ENCODE measurements at regions not wholly inside any gene's neighbourhood (a gene's known extent, or its start where the extent isn't known, plus 50 kb on each side); places are given as distances from the start of the nearest gene placed in this dataset.

DNA sequence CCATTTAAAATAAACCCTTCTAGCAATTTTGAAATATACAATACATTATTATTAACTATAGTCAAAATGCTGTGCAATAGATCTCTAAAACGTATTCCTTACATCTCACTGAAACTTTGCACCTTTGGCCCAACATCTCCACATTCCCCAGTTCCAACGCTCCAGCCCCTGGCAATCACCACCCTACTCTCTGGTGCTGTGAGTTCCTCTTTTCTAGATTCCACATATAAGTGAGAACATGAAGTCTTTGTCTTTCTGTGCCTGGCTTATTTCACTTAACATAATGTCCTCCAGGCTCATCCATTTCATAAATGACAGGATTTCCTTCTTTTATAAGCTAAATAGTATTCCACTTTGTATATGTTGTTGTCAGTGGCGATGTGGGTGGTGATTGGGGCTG lies 194.7 kb upstream of the RTL1 start:
- no peak for DNase-seq (ENCODE audit: low spot score in 2 of 2)
- no peak for ATAC-seq
- Mint-ChIP-seq H3K9me3 (no peaks in the 10 kb centered on the region), H3K4me3 (no peak overlapping the region), H3K36me3 (no peaks in the 10 kb centered on the region), H3K4me1 (no peaks in the 10 kb centered on the region), H3K27ac (no peak overlapping the region)

DNA sequence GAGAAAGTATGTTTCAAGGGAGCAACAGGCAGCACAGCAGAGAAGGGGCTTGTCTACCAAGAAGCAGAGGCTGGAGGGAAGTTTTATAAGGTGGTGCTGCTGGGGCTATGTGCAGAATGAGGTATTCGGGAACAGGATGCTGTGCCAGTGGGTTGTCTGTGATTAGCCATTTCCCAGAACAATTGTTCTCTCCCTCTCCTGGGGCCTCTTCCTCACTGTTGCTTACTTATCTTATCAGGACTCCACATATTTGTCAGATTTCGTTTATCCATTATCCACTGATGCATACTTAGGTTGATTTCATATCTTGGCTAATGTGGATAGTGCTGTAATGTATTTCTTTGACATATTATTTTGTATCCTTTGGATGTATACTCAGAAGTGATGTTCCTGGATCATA lies 195.1 kb upstream of the RTL1 start:
- DNase-seq (ENCODE audit: low spot score in 2 of 2) (no peak), ATAC-seq (no peak)
- Mint-ChIP-seq H3K36me3 (no peaks in the 10 kb centered on the region), H3K4me3 (no peak overlapping the region), H3K27ac (no peak overlapping the region), H3K4me1 (no peaks in the 10 kb centered on the region), H3K9me3 (no peaks in the 10 kb centered on the region)

DNA sequence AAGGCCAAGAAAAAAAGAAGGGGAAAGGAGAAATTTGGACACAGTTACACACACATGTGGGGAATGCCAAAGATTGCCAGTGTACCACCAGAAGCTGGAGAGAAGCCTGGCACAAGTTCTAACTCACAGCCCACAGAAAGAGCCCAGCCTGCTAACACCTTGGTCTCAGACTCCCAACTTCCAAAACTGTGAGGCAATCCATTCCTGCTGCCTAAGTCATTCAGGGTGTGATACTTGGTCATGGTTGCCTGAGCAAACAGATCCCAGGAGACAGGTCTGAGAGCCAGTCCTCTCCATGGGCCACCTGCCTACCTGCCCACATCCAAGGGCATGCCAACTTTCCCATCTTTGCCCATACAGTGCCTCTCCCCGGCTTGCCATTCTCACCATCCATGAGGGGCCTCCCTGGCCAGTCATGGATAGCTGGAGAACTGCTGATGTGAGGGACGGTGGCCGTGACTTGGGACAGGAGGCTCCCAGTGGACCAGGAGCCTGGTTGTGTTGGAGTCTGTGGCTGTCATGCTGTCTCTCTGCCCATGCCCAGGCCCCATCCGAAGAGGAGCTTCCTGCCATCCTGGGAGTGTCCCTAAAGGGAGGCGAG lies 198.0 kb upstream of the RTL1 start:
- Mint-ChIP-seq H3K9me3 (no peaks in the 10 kb centered on the region), H3K4me3 (no peak overlapping the region), H3K27ac (no peak overlapping the region), H3K4me1 (no peaks in the 10 kb centered on the region), H3K36me3 (no peaks in the 10 kb centered on the region)
- DNase-seq (ENCODE audit: low spot score in 2 of 2), result no peak
- ATAC-seq, result no peak

DNA sequence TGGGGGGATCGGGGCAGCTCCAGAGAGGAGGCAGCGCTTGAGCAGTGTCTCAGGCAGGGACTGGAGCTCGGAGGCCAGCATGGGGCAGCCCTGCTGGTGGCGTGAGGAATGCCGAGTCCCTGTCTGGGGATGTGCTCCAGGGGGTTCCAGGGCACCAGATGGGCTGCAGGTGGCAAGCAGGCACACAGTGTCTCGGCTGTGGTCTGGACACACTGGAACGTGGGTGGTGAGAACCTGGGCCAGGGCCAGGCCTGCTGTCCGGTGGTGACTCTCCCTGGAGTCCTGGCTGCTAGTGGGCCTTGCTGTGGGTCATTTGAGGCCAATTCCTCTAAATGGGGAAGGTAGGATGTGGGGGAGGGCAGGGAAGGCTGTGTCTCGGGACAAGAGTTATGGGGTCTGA lies 199.4 kb upstream of the RTL1 start:
- DNase-seq (ENCODE audit: low spot score in 2 of 2) (no peak), ATAC-seq (no peak)
- Mint-ChIP-seq H3K36me3 (no peaks in the 10 kb centered on the region), H3K4me1 (no peaks in the 10 kb centered on the region), H3K27ac (no peak overlapping the region), H3K9me3 (no peaks in the 10 kb centered on the region), H3K4me3 (no peak overlapping the region)

DNA sequence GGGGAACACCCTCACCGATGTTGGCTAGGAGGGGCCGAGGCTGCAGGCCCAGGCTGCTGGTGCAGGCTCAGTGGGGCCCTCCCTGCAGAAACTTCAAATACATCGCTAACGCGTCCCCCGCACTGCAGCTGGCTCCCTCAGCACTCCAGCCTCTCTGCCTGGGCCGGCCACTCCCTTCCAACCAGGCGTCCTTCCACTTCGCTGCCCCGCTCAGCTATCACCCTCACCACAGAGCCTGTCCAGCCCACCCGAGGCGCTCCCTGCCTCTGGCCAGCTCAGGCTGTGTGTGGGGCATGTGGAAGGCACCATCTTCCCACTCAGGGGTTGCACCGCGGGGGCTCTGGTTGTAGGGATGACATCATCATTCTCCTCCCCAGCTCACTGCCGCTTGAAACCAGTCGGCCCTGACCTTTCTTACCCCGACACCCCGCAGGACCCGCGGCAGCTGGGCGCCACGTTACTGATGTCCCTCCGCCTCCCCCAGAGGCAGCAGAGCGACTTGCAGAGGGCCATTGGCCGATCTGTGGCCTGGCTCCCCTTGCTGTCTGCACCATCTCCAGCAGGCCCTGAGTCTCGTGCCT lies 199.9 kb upstream of the RTL1 start:
- Mint-ChIP-seq H3K4me1 (no peaks in the 10 kb centered on the region), H3K4me3 (no peak overlapping the region), H3K9me3 (no peaks in the 10 kb centered on the region), H3K27ac (no peak overlapping the region), H3K36me3 (no peaks in the 10 kb centered on the region)
- no peak for DNase-seq (ENCODE audit: low spot score in 2 of 2)
- no peak for ATAC-seq

DNA sequence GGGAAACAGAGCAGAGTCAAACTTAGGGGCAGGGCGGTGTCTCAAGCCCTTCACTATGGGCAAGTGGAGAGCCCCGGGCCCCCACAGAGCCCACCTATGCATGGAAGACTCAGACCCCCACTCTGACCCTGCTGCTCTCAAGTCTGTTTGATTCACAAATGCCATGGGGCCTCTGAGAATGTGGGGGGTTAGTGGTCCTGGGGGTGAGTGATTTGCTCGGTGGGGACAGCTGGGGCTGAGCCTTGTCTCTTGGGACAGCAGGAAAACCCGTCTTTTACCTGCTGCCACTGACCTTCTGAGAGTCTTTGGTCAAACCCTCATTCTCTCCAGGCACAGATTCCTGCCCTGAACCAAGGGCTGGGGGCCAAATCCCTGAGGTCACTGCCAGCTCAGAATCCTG lies 201.0 kb upstream of the RTL1 start:
- Mint-ChIP-seq H3K36me3 (no peaks in the 10 kb centered on the region), H3K4me1 (no peaks in the 10 kb centered on the region), H3K4me3 (no peak overlapping the region), H3K9me3 (no peaks in the 10 kb centered on the region), H3K27ac (no peak overlapping the region)
- ATAC-seq (no peak), DNase-seq (ENCODE audit: low spot score in 2 of 2) (no peak)

DNA sequence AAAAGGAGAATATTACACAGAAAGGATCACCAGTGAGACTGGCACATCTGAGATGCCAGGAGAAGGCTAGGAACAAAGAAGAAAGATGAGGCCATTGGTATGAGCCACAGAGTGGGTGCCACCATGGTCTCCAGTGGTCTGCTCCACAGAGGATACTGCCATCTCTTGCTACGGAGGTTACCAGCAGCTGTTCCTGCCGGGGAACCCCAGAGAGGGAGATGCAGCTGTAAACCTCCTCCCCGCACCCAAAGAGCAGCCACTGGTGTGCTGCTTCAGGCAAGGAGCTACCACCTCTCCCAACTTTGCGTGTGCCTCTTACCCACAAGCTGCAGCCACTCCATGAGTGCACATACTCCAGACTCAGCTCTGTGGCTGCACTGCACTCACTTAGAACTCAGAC lies 201.5 kb upstream of the RTL1 start:
- H3K27ac Mint-ChIP-seq, result no peak overlapping the region
- no peak overlapping the region for H3K4me3 Mint-ChIP-seq
- DNase-seq (ENCODE audit: low spot score in 2 of 2) (no peak), ATAC-seq (no peak)
- no peaks in the 10 kb centered on the region for H3K4me1 Mint-ChIP-seq
- no peaks in the 10 kb centered on the region for H3K9me3 Mint-ChIP-seq
- no peaks in the 10 kb centered on the region for H3K36me3 Mint-ChIP-seq

DNA sequence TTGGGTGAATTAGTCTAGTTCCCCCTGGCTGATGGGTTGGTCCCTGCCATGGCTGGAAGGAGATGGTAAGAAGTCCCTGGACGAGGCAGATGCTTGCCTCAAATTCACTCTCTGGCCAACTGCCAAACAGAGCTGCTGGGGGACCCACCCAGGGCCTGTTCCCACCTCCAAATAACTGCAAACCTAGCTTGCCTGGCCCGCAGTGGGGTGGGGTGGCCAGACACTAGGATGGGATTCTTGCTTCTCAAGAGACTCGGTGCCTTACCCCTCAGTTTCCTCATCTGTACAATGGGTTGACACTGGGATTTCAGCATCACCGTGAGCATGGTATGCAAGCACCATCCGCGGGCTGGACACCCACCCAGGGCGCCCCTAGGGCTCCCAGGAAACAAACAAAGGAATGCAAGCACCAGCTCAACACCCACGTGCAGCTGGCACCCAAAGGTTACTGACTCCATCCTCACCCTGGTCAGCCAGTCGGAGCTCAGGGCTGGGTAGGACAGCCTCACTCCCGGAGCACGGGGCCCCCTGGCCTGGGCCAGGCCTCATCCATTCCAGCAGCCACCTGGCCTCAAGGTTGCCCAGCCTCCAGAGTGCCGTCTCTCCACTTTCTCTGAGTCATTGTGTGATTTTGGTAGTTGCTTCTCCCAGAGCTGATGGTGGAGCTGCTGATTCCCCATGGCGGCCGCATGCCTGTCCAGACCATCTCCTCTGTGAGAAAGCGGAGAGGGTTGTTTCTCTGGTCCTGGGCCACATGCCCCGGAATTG lies 205.2 kb upstream of the RTL1 start:
- ATAC-seq (peak; percentile 4), DNase-seq (ENCODE audit: low spot score in 2 of 2) (no peak)
- Mint-ChIP-seq H3K4me3 (no peak overlapping the region), H3K9me3 (no peaks in the 10 kb centered on the region), H3K4me1 (no peaks in the 10 kb centered on the region), H3K27ac (no peak overlapping the region), H3K36me3 (no peaks in the 10 kb centered on the region)

DNA sequence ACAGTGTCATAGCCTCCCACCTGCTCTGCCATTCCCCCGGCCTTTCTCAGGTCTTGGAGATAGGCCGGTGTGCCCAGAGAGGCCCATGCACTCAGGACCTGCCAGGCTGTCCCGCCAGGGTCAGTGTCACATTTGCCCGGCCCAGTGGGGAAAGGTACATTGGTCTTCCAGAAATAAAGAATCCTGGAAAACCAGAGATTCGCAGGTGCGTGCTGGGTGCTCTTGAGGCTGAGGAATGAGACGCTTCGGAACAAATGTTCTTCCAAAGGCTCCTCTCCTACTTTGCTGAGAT lies 205.8 kb upstream of the RTL1 start:
- DNase-seq (ENCODE audit: low spot score in 2 of 2), result no peak
- no peak overlapping the region for H3K27ac Mint-ChIP-seq
- ATAC-seq, result no peak
- no peaks in the 10 kb centered on the region for H3K4me1 Mint-ChIP-seq
- H3K9me3 Mint-ChIP-seq, result no peaks in the 10 kb centered on the region
- no peaks in the 10 kb centered on the region for H3K36me3 Mint-ChIP-seq
- no peak overlapping the region for H3K4me3 Mint-ChIP-seq

DNA sequence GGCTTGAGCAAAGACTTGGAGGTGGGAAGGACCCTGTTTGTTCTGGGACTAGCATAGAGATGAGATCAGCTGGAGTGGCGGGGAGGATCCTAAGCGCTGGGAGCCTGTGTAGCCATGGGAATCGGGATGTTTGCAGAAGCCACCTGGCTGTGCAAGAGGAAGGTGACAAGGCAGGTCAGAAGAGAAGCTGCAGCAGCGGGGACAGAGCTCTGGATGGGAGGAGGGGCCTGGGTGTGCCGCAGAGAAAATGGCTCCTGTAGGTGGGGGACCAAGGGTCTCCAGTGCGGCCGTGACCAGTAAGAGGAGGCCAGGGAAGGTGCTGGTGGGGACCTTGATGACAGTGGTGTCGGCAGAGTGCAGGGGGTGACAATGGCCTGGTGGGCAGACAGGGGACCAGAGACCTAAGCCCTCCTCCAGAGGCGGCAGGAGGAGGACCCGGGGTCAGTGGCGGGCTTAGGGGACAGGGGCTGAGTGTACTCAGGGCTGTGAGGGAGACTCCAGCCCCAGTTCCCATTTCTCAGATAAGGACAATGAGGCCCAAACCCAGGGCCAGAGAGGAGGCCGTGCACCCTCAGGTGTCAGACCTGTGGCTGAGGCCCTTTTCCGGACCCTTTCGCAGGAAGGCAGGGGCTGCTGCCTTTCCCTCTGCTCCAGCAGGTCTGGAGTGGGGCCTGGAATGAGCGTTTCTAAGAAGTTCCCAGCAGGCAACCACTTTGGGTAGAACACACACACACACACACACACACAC lies 206.6 kb upstream of the RTL1 start:
- ATAC-seq (no peak), DNase-seq (ENCODE audit: low spot score in 2 of 2) (no peak)

DNA sequence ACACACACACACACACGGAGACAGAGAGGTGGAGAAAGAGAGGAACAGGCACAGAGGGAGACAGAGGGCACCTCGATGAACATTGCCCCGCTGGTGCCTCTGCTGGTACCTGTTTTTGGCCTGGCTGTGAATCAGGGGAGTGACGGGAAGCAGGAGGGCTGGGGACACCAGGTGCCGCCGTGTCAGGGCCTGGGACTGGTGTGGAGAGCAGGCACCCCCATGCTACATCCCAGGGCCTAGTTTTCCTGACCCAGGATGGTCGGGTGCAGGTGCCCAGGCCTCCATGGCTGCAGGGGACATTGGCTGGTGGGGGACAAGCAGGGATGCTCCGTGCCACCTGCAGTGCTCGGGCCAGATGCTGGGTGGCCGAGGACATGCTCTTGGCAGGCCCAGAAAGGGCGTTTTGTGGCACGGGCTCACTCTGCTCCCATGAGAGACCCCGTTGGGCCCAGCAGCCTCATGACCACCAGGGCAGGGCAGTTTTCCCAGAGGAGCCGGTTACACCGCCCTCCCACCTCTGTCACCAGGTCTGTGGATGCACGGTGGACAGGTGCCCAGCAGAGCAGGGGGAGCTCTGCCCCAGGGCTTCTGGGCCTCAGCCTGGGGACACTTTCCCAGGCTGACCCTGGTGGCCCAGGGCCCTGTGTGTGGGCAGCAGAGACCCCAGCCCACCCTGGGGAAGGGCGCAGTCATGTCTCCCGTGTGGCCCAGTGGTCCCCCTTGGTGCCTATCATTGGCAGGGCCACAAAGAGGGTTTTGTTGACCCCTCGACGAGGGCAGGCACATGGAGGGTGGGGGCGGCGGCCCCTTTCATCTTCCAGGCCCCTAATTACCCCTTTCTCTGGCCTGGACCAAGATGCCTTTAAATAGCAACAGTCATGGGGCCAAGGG lies 207.5 kb upstream of the RTL1 start:
- no peak for ATAC-seq
- no peak overlapping the region for H3K4me3 Mint-ChIP-seq
- no peak overlapping the region for H3K27ac Mint-ChIP-seq
- no peaks in the 10 kb centered on the region for H3K36me3 Mint-ChIP-seq
- no peaks in the 10 kb centered on the region for H3K9me3 Mint-ChIP-seq
- H3K4me1 Mint-ChIP-seq, result no peaks in the 10 kb centered on the region
- no peak for DNase-seq (ENCODE audit: low spot score in 2 of 2)

More for the DNA sequence above, 206.6 kb upstream of the RTL1 start:
- Mint-ChIP-seq H3K4me1 (no peaks in the 10 kb centered on the region), H3K4me3 (no peak overlapping the region), H3K27ac (no peak overlapping the region), H3K9me3 (no peaks in the 10 kb centered on the region), H3K36me3 (no peaks in the 10 kb centered on the region)

DNA sequence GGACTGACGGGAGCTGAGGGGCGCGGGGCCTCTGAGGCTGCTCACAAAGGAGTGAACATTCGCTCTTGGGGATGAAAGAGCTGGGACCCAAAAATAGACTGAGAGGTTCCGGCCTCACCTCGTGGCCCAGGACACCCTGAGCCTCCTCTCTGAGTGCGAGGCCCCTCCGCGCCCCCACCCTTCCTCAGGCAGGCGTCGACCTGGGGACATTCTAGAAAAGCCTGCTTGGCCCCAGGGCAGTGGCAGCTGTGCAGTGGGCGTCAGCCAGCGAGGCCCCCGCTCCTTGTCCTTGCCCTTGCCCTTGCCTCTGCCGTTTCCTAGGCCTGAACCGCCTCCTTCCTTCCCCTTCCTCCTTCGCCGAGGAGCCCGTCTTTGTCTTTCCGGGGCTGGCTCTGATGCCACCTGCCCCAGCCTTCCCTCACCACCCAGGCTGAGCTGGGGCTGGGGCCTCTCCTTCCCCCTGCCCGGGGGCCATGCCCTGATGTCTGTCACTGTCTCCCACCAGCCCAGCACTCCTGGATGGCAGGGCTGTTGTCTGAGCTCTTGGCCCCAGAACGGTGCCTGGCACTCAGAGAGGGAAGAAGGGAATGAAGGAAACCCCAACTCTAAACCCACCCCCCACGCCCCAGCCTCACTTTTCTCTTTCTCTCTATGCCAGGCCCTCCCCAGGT lies 208.2 kb upstream of the RTL1 start:
- ATAC-seq (no peak), DNase-seq (ENCODE audit: low spot score in 2 of 2) (no peak)
- H3K4me1 Mint-ChIP-seq, result no peaks in the 10 kb centered on the region
- no peaks in the 10 kb centered on the region for H3K36me3 Mint-ChIP-seq
- H3K4me3 Mint-ChIP-seq, result no peak overlapping the region
- H3K27ac Mint-ChIP-seq, result no peak overlapping the region
- no peaks in the 10 kb centered on the region for H3K9me3 Mint-ChIP-seq

DNA sequence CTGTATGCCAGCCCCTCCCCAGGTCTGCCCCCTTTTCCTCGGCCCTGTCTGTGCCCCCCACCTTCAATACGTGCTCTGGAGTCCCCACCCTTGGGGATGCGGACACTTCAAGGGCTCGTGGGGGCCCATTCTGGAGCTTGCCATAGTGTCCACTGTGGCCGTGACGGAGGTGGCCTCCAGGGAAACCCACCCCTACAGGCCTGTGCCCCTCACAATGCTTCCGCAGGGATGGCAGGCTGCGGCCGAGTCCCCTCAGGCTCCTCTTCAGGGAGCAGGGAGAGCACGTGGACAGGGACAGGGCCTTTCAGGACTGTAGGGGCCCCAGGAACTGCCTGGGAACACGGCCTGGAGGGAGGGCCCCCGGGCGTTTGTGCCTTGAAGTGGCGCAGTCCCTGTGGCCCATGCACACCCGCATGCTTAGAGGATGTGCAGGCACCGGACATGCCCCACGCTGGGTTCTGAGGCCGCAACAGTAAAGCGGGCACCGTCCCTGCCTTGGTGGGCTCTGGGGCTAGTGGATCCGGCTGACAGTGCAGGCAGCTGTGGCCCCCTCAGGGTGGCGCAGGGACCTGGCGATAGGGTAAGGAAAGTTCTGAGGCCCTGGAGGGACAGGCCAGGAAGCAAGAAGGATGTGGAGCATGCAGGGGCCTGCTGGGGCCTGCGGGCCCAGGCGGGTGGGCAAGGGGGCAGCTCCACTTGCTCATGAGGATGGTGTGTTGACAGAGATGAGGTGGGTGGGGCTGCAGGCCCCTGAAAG lies 209.0 kb upstream of the RTL1 start:
- no peak overlapping the region for H3K4me3 Mint-ChIP-seq
- no peaks in the 10 kb centered on the region for H3K4me1 Mint-ChIP-seq
- no peak overlapping the region for H3K27ac Mint-ChIP-seq
- no peak for ATAC-seq
- no peaks in the 10 kb centered on the region for H3K9me3 Mint-ChIP-seq
- no peak for DNase-seq (ENCODE audit: low spot score in 2 of 2)
- no peaks in the 10 kb centered on the region for H3K36me3 Mint-ChIP-seq

DNA sequence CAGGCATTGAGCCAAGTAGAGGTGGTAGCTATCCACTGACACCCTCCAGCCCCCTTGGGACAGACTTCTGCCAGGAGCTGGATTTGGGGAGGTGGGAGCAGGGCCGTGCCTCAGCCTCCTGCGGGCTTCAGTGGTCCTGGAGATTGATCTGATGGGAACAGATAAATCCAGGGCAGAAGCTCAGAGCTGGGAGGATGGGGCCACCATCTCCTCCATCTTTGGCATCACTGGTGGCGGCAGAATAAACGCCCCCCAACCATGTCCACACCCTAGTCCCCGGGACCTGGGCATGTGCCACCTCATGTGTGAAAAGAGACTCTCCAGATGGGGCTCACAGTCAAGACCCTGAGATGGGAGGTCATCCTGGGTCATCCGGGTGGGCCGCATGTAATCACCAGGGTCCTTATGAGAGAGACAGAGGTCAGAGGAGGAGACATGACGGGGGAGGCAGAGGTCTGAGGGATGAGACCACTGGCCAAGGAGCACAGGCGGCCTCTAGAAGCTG lies 209.6 kb upstream of the RTL1 start:
- ATAC-seq (no peak), DNase-seq (ENCODE audit: low spot score in 2 of 2) (no peak)
- Mint-ChIP-seq H3K27ac (no peak overlapping the region), H3K36me3 (no peaks in the 10 kb centered on the region), H3K4me1 (no peaks in the 10 kb centered on the region), H3K9me3 (no peaks in the 10 kb centered on the region), H3K4me3 (no peak overlapping the region)

Measured in stimulated activated effector memory CD8-positive, alpha-beta T cell treated with anti-CD3 and anti-CD28 coated beads, Interleukin-12 subunit alpha, Interleukin-12 subunit beta, amount 100 ng/mL, for 72 hours (primary cell).